ENCODE measurements at regions not wholly inside any gene's neighbourhood (a gene's known extent, or its start where the extent isn't known, plus 50 kb on each side); places are given as distances from the start of the nearest gene placed in this dataset.

DNA sequence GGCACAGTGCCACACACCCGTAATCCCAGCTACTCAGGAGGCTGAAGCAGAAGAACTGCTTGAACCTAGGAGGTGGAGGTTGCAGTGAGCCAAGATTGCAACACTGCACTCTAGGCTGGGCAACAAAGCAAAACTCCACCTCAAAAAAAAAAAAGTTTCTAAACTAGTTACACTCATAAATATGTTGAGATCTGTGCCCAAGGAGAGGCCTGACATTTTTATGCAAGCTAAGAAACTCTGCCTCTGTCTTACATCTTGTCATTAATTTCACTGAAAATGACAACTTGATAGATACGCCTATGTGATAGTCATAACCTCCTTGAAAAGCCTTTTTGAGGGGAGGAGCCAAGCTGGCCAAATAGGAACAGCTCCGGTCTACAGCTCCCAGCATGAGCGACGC lies 412.7 kb downstream of the STK39 start:
- TF ChIP-seq, protein P1, sequence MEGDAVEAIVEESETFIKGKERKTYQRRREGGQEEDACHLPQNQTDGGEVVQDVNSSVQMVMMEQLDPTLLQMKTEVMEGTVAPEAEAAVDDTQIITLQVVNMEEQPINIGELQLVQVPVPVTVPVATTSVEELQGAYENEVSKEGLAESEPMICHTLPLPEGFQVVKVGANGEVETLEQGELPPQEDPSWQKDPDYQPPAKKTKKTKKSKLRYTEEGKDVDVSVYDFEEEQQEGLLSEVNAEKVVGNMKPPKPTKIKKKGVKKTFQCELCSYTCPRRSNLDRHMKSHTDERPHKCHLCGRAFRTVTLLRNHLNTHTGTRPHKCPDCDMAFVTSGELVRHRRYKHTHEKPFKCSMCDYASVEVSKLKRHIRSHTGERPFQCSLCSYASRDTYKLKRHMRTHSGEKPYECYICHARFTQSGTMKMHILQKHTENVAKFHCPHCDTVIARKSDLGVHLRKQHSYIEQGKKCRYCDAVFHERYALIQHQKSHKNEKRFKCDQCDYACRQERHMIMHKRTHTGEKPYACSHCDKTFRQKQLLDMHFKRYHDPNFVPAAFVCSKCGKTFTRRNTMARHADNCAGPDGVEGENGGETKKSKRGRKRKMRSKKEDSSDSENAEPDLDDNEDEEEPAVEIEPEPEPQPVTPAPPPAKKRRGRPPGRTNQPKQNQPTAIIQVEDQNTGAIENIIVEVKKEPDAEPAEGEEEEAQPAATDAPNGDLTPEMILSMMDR (IDR thresholded peaks at IDR 0.05), result no peak
- TF ChIP-seq EZH2phosphoT487 (IDR thresholded peaks at IDR 0.05; ENCODE audit: borderline replicate concordance, low read depth), result no peak

Data from SK-N-SH (cell line).